Transverse colon (tissue), 4 donors: ENCODE measurements at regions not wholly inside any gene's neighbourhood (a gene's known extent, or its start where the extent isn't known, plus 50 kb on each side); places are given as distances from the start of the nearest gene placed in this dataset.

Source experiments
- CTCF ChIP-seq, 5 experiments: fragments of 200-600 bp in 3 of 5; fragments of 450-650 bp in 2 of 5; sonication (generic) in 3 of 5; IDR thresholded peaks; 1 replicate in 2 of 5; 2 replicates in 3 of 5; pipeline ENCODE4 v1.5.1; 2016 to 2017; ENCODE audit warnings: antibody characterized with exemption in 5 of 5, inconsistent platforms in 3 of 5, mild to moderate bottlenecking in 2 of 5, moderate library complexity in 1 of 5
- POLR2AphosphoS5 ChIP-seq, 3 donors: sonication (generic); formaldehyde crosslinking; IDR thresholded peaks; one replicate each; pipeline ENCODE4 v1.6.1; 2016; ENCODE audit warnings: antibody characterized with exemption in 3 of 3

- TF ChIP-seq CTCF (IDR thresholded peaks at IDR 0.05) (no peak), POLR2AphosphoS5 (IDR thresholded peaks at IDR 0.05) (no peak)
Observed at GRCh38 chr5:57988813-57989212, 471.1 kb downstream of the PLK2 start.
